DND-41 (cell line): ENCODE measurements at regions not wholly inside any gene's neighbourhood (a gene's known extent, or its start where the extent isn't known, plus 50 kb on each side); places are given as distances from the start of the nearest gene placed in this dataset.
"Not testable (repeated sequence)": the region's sequence is repeated elsewhere in the genome, so short reads cannot be mapped to it uniquely, and the experiment has no call there.

Experiments used
- ATAC-seq: fragments of 200-7000 bp; cut with Tn5 transposase; 3 replicates; pipeline ENCODE4 v1.9.1; 2021; ENCODE audit warnings: low read depth; ENCODE audit not compliant: insufficient read depth
- DNase-seq: peaks from one replicate; pipeline ENCODE4 v3.0.0-alpha.2; 2020
- H2AFZ ChIP-seq: 2 replicates; pipeline ENCODE4 v1.6.0; 2012; ENCODE audit warnings: low read depth, low read length
- H3K27ac ChIP-seq: 2 replicates; pipeline ENCODE4 v1.5.1; 2012; ENCODE audit warnings: low read length, inconsistent platforms
- H3K27me3 ChIP-seq: fragments of 200-600 bp; sonication (generic); 2 replicates; pipeline ENCODE4 v1.6.0; 2012; ENCODE audit warnings: low read length, mild to moderate bottlenecking, inconsistent platforms; ENCODE audit not compliant: insufficient read depth, poor library complexity
- H3K36me3 ChIP-seq: 2 replicates; pipeline ENCODE4 v1.5.1; 2012; ENCODE audit warnings: low read length, inconsistent platforms; ENCODE audit not compliant: insufficient read depth
- H3K4me1 ChIP-seq: 2 replicates; pipeline ENCODE4 v1.5.1; 2012; ENCODE audit warnings: mild to moderate bottlenecking, low read length; ENCODE audit not compliant: insufficient read depth
- H3K4me2 ChIP-seq: 2 replicates; pipeline ENCODE4 v1.6.0; 2012; ENCODE audit warnings: mild to moderate bottlenecking, moderate library complexity, low read length, inconsistent platforms; ENCODE audit not compliant: insufficient read depth
- H3K4me3 ChIP-seq, 2 experiments: fragments of 200-600 bp in 1 of 2; shearing (Covaris generic) in 1 of 2; 2 replicates each; pipeline ENCODE4 v1.5.1; 2012 to 2016; ENCODE audit warnings: inconsistent platforms in 2 of 2, low read length in 2 of 2, mild to moderate bottlenecking in 2 of 2, low read depth in 1 of 2, moderate library complexity in 1 of 2
- H3K79me2 ChIP-seq: 2 replicates; pipeline ENCODE4 v1.6.0; 2012; ENCODE audit warnings: low read length, inconsistent platforms; ENCODE audit not compliant: insufficient read depth
- H3K9ac ChIP-seq: 2 replicates; pipeline ENCODE4 v1.6.0; 2012; ENCODE audit warnings: low read depth, mild to moderate bottlenecking, inconsistent platforms, low read length, moderate library complexity
- H3K9me3 ChIP-seq: 2 replicates; pipeline ENCODE4 v1.5.1; 2012; ENCODE audit warnings: low read length, moderate library complexity, mild to moderate bottlenecking, inconsistent platforms; ENCODE audit not compliant: insufficient read depth, severe bottlenecking
- H4K20me1 ChIP-seq: 2 replicates; pipeline ENCODE4 v1.6.0; 2012; ENCODE audit warnings: low read length; ENCODE audit not compliant: insufficient read depth
- EZH2 ChIP-seq: IDR thresholded peaks from 3 replicates; pipeline ENCODE4 v1.6.1; 2012; ENCODE audit warnings: borderline replicate concordance, low read depth, mild to moderate bottlenecking, moderate library complexity, low read length, inconsistent platforms; ENCODE audit not compliant: severe bottlenecking
- TF ChIP-seq, protein P1 (sequence below): IDR thresholded peaks from 2 replicates; pipeline ENCODE4 v1.5.1; 2012; ENCODE audit warnings: borderline replicate concordance, low read length, moderate library complexity, mild to moderate bottlenecking; ENCODE audit not compliant: poor library complexity, severe bottlenecking; ENCODE audit errors: extremely low read depth

DNA sequence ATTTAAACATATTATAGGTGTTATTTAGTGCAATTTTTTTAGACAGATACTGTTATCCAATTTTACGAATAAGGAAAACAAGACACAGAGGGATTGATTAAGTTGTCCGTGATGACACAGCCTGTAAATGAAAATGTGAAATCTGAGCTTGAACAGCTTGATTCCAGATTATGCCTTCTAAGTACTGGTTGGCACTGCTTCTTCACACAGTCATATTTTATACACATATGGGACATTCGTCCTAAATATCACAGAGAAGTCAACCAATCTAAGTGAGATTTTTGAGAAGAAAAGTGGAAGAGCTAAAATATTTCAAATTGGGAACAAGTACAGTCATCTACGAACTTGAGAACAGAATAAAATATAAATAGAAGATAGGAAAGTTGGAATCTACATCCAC lies 756.3 kb downstream of the BCKDHB start:
- H3K27ac ChIP-seq: no peak overlapping the region
- H3K4me1 ChIP-seq: no peaks in the 10 kb centered on the region
- H2AFZ ChIP-seq: no peak overlapping the region
- no peak overlapping the region for H3K4me3 ChIP-seq
- DNase-seq: no peak
- no peaks in the 10 kb centered on the region for H4K20me1 ChIP-seq
- H3K9me3 ChIP-seq: no peaks in the 10 kb centered on the region
- ATAC-seq: no peak
- H3K9ac ChIP-seq: no peak overlapping the region
- H3K27me3 ChIP-seq: no peaks in the 10 kb centered on the region
- TF ChIP-seq, protein P1, sequence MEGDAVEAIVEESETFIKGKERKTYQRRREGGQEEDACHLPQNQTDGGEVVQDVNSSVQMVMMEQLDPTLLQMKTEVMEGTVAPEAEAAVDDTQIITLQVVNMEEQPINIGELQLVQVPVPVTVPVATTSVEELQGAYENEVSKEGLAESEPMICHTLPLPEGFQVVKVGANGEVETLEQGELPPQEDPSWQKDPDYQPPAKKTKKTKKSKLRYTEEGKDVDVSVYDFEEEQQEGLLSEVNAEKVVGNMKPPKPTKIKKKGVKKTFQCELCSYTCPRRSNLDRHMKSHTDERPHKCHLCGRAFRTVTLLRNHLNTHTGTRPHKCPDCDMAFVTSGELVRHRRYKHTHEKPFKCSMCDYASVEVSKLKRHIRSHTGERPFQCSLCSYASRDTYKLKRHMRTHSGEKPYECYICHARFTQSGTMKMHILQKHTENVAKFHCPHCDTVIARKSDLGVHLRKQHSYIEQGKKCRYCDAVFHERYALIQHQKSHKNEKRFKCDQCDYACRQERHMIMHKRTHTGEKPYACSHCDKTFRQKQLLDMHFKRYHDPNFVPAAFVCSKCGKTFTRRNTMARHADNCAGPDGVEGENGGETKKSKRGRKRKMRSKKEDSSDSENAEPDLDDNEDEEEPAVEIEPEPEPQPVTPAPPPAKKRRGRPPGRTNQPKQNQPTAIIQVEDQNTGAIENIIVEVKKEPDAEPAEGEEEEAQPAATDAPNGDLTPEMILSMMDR: no peak
- no peak for TF ChIP-seq EZH2
- no peak overlapping the region for H3K4me2 ChIP-seq
- no peaks in the 10 kb centered on the region for H3K79me2 ChIP-seq
- no peaks in the 10 kb centered on the region for H3K36me3 ChIP-seq

- Histone ChIP-seq H3K4me2 (no peak overlapping the region), H3K9ac (no peak overlapping the region), H3K9me3 (peaks cover under 1% of the 10 kb centered on the region), H4K20me1 (no peaks in the 10 kb centered on the region), H2AFZ (no peak overlapping the region), H3K4me1 (no peaks in the 10 kb centered on the region), H3K36me3 (no peaks in the 10 kb centered on the region), H3K79me2 (no peaks in the 10 kb centered on the region), H3K27me3 (no peaks in the 10 kb centered on the region), H3K4me3 (no peak overlapping the region), H3K27ac (no peak overlapping the region)
- ATAC-seq (no peak), DNase-seq (no peak)
- TF ChIP-seq EZH2: no peak
- TF ChIP-seq, protein P1: no peak
Observed at GRCh38 chr6:80860107-80860506, 753.6 kb downstream of the BCKDHB start.

DNA sequence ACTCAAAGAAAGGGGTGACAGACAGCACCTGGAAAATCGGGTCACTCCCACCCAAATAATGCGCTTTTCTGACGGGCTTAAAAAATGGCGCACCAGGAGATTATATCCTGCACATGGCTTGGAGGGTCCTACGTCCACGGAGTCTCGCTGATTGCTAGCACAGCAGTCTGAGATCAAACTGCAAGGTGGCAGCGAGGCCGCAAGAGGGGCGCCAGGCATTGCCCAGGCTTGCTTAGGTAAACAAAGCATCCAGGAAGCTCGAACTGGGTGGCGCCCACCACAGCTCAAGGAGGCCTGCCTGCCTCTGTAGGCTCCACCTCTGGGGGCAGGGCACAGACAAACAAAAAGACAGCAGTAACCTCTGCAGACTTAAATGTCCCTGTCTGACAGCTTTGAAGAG lies 741.5 kb downstream of the BCKDHB start:
- not testable (repeated sequence) for H3K79me2 ChIP-seq, H2AFZ ChIP-seq, H3K27ac ChIP-seq, H3K4me3 ChIP-seq, H3K4me2 ChIP-seq, H3K27me3 ChIP-seq, H3K4me1 ChIP-seq, ATAC-seq, H3K9ac ChIP-seq, H3K36me3 ChIP-seq, DNase-seq, H4K20me1 ChIP-seq
- peaks cover 15% of the 10 kb centered on the region for H3K9me3 ChIP-seq

DNA sequence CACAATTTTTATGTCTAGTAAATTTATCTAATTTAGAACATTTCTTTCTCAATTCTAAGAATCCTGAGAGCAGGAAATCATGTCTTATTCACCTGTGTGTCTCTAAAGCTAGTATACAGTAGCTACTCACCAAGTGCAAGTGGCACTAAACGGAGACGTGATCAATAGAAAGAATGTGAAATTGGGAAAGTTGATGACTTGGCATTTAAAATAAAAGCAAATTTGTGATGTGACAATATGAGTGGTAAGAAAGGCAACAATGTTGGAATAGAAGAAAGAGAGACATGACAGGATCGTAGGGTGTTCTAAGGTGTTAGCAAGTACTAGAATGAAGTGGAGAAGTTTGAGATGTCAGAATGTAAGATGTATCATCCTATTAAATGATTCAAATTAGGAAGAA lies 725.9 kb downstream of the BCKDHB start:
- Histone ChIP-seq H4K20me1 (no peaks in the 10 kb centered on the region), H3K4me2 (no peak overlapping the region), H3K4me1 (no peaks in the 10 kb centered on the region), H3K4me3 (no peak overlapping the region), H3K36me3 (no peaks in the 10 kb centered on the region), H2AFZ (no peak overlapping the region), H3K9me3 (no peaks in the 10 kb centered on the region), H3K79me2 (no peaks in the 10 kb centered on the region), H3K27ac (no peak overlapping the region), H3K27me3 (no peaks in the 10 kb centered on the region), H3K9ac (no peak overlapping the region)
- no peak for TF ChIP-seq EZH2
- TF ChIP-seq, protein P1: no peak
- ATAC-seq (no peak), DNase-seq (no peak)
